DOHH2 (cell line): ENCODE measurements at regions not wholly inside any gene's neighbourhood (a gene's known extent, or its start where the extent isn't known, plus 50 kb on each side); places are given as distances from the start of the nearest gene placed in this dataset.

Experiments used
- CTCF ChIP-seq: fragments of 200-600 bp; sonication (generic); IDR thresholded peaks from one replicate; pipeline ENCODE4 v1.5.1; 2014; ENCODE audit warnings: antibody characterized with exemption, mild to moderate bottlenecking, low read depth, low read length; ENCODE audit not compliant: poor library complexity, severe bottlenecking
- EZH2phosphoT487 ChIP-seq: fragments of 200-600 bp; sonication (generic); IDR thresholded peaks from 2 replicates; pipeline ENCODE4 v1.6.1; 2017; ENCODE audit warnings: borderline replicate concordance, mild to moderate bottlenecking, antibody characterized with exemption, low read length, moderate library complexity, mixed read lengths

GRCh38 chr2:49858657-49859056, 704.3 kb upstream of the FSHR start:
- TF ChIP-seq CTCF (no peak), EZH2phosphoT487 (no peak)
